IMR-90 (cell line): ENCODE measurements at regions not wholly inside any gene's neighbourhood (a gene's known extent, or its start where the extent isn't known, plus 50 kb on each side); places are given as distances from the start of the nearest gene placed in this dataset.

Experiments
- ATAC-seq: fragments of 200-7000 bp; cut with Tn5 transposase; 2 replicates; pipeline ENCODE4 v1.9.1; 2020; ENCODE audit warnings: low read depth, mild to moderate bottlenecking, moderate library complexity
- BruUV-seq: library from RNA; stranded (reverse); fragments of 400-500 nt; replicated peaks from 2 replicates; lab custom pipeline; 2021; lab: Mats Ljungman, UMichigan
- CTCF ChIA-PET: fragments of 300-600 bp; formaldehyde crosslinking; extraction: SDS; loops from one replicate; lab custom pipeline; 2021; ENCODE audit warnings: antibody characterized with exemption; lab: Yijun Ruan, JAX
- POLR2A ChIA-PET: fragments of 300-600 bp; sonication (Branson Sonifier 250); formaldehyde crosslinking; loops from one replicate; lab custom pipeline; 2022; ENCODE audit warnings: antibody characterized with exemption; ENCODE audit not compliant: unreplicated experiment; lab: Charles Lee
- DNase-seq: peaks from one replicate; pipeline ENCODE4 v3.0.0; 2013
- H2AFZ ChIP-seq: replicated peaks from 2 replicates; pipeline ENCODE3; 2013; ENCODE audit warnings: low read length, mild to moderate bottlenecking; ENCODE audit not compliant: poor library complexity
- H2AK5ac ChIP-seq: 2 replicates; pipeline ENCODE4 v1.6.1; 2013; ENCODE audit warnings: low read depth, low read length, inconsistent platforms
- H2AK9ac ChIP-seq: replicated peaks from 2 replicates; pipeline ENCODE3; 2013; ENCODE audit warnings: mild to moderate bottlenecking, low read depth, low read length, moderate library complexity; ENCODE audit not compliant: poor library complexity
- H2BK120ac ChIP-seq: 2 replicates; pipeline ENCODE4 v1.6.1; 2013; ENCODE audit warnings: low read depth, low read length, inconsistent platforms
- H2BK15ac ChIP-seq: 3 replicates; pipeline ENCODE4 v1.6.1; 2013; ENCODE audit warnings: low read depth, low read length, inconsistent platforms
- H2BK20ac ChIP-seq: 2 replicates; pipeline ENCODE4 v1.6.1; 2013; ENCODE audit warnings: low read depth, mild to moderate bottlenecking, inconsistent platforms, low read length, moderate library complexity
- H2BK5ac ChIP-seq: 2 replicates; pipeline ENCODE4 v1.6.1; 2013; ENCODE audit warnings: mild to moderate bottlenecking, low read depth, low read length, inconsistent platforms; ENCODE audit not compliant: poor library complexity, severe bottlenecking
- H3K14ac ChIP-seq: replicated peaks from 2 replicates; pipeline ENCODE4 v1.6.1; 2013; ENCODE audit warnings: low read depth, low read length, inconsistent platforms
- H3K18ac ChIP-seq: 2 replicates; pipeline ENCODE4 v1.6.1; 2013; ENCODE audit warnings: low read depth, low read length, control low read depth
- H3K23ac ChIP-seq: 2 replicates; pipeline ENCODE4 v1.6.1; 2013; ENCODE audit warnings: low read depth, low read length, inconsistent platforms
- H3K27ac ChIP-seq: 2 replicates; pipeline ENCODE4 v1.5.1; 2013; ENCODE audit warnings: mild to moderate bottlenecking, control low read depth, low read length; ENCODE audit not compliant: insufficient read depth
- H3K27me3 ChIP-seq: 2 replicates; pipeline ENCODE4 v1.6.1; 2013; ENCODE audit warnings: low read length; ENCODE audit not compliant: control insufficient read depth, insufficient read depth
- H3K36me3 ChIP-seq: 2 replicates; pipeline ENCODE4 v1.6.1; 2013; ENCODE audit warnings: low read length, mixed read lengths; ENCODE audit not compliant: control insufficient read depth, insufficient read depth
- H3K4ac ChIP-seq: 2 replicates; pipeline ENCODE4 v1.6.1; 2013; ENCODE audit warnings: low read depth, low read length, inconsistent platforms
- H3K4me1 ChIP-seq: 2 replicates; pipeline ENCODE4 v1.6.1; 2013; ENCODE audit warnings: low read length, mixed read lengths; ENCODE audit not compliant: control insufficient read depth, insufficient read depth
- H3K4me2 ChIP-seq: 2 replicates; pipeline ENCODE4 v1.6.1; 2013; ENCODE audit warnings: low read depth, mild to moderate bottlenecking, control low read depth, low read length, moderate library complexity
- H3K4me3 ChIP-seq: 2 replicates; pipeline ENCODE4 v1.5.1; 2013; ENCODE audit warnings: low read depth, mild to moderate bottlenecking, control low read depth, low read length, moderate library complexity; ENCODE audit not compliant: insufficient read depth
- H3K56ac ChIP-seq: 2 replicates; pipeline ENCODE4 v1.6.1; 2013; ENCODE audit warnings: low read length, inconsistent platforms; ENCODE audit not compliant: insufficient read depth; ENCODE audit errors: extremely low read depth
- H3K79me1 ChIP-seq, 2 experiments: 2 replicates each; pipeline ENCODE4 v1.6.1; 2013; ENCODE audit warnings: low read length in 2 of 2, inconsistent platforms in 1 of 2, low read depth in 1 of 2
- H3K9ac ChIP-seq: 2 replicates; pipeline ENCODE4 v1.6.1; 2013; ENCODE audit warnings: low read depth, low read length, control low read depth
- H3K9me1 ChIP-seq: 2 replicates; pipeline ENCODE4 v1.6.1; 2013; ENCODE audit warnings: low read length, inconsistent platforms; ENCODE audit not compliant: insufficient read depth
- H3K9me3 ChIP-seq: 2 replicates; pipeline ENCODE4 v1.6.1; 2013; ENCODE audit warnings: low read length; ENCODE audit not compliant: control insufficient read depth, insufficient read depth
- H4K20me1 ChIP-seq: 2 replicates; pipeline ENCODE4 v1.6.1; 2013; ENCODE audit warnings: low read length, inconsistent platforms; ENCODE audit not compliant: insufficient read depth
- H4K5ac ChIP-seq: 2 replicates; pipeline ENCODE4 v1.6.1; 2013; ENCODE audit warnings: mild to moderate bottlenecking, low read depth, low read length, control low read depth
- H4K8ac ChIP-seq, 2 experiments: 2 replicates each; pipeline ENCODE4 v1.6.1; 2013; ENCODE audit warnings: low read depth in 2 of 2, low read length in 2 of 2, control low read depth in 1 of 2, inconsistent platforms in 1 of 2
- H4K91ac ChIP-seq: 2 replicates; pipeline ENCODE4 v1.6.1; 2013; ENCODE audit warnings: low read depth, low read length, inconsistent platforms; ENCODE audit not compliant: insufficient read depth
- BHLHE40 ChIP-seq: fragments of 150-350 bp; IDR thresholded peaks from 2 replicates; pipeline ENCODE4 v1.6.1; 2016; ENCODE audit warnings: mild to moderate bottlenecking, low read depth, low read length
- CEBPB ChIP-seq: IDR thresholded peaks from 2 replicates; pipeline ENCODE4 v1.6.1; 2012; ENCODE audit warnings: low read depth, low read length, improper control_type of control experiment
- CHD1 ChIP-seq: IDR thresholded peaks from 2 replicates; pipeline ENCODE4 v1.6.1; 2012; ENCODE audit warnings: low read depth, low read length, improper control_type of control experiment
- CTCF ChIP-seq: conservative IDR thresholded peaks from 2 replicates; pipeline ENCODE4 v1.5.1; 2012; ENCODE audit warnings: mild to moderate bottlenecking, low read depth, low read length, improper control_type of control experiment
- ELK1 ChIP-seq: fragments of 150-350 bp; IDR thresholded peaks from 2 replicates; pipeline ENCODE4 v1.6.1; 2016; ENCODE audit warnings: low read depth, mild to moderate bottlenecking, low read length, moderate library complexity, borderline replicate concordance
- MAZ ChIP-seq: IDR thresholded peaks from 2 replicates; pipeline ENCODE4 v1.6.1; 2012; ENCODE audit warnings: low read depth, mild to moderate bottlenecking, low read length, improper control_type of control experiment, moderate library complexity, borderline replicate concordance
- NFE2L2 ChIP-seq: fragments of 150-350 bp; IDR thresholded peaks from 2 replicates; pipeline ENCODE4 v1.6.1; 2016; ENCODE audit warnings: low read depth, mild to moderate bottlenecking, low read length
- POLR2A ChIP-seq: IDR thresholded peaks from 2 replicates; pipeline ENCODE4 v1.6.1; 2012; ENCODE audit warnings: mild to moderate bottlenecking, low read depth, low read length
- WGBS, 2 experiments: methylation state at CpG; one replicate each; pipeline versions ENCODE4 v1.1.5 to v1.1.7; 2013; ENCODE audit warnings: missing lambda C conversion rate in 2 of 2; ENCODE audit not compliant: insufficient read length in 1 of 2; ENCODE audit errors: extremely low coverage in 2 of 2; 5-methylcytosine and 5-hydroxymethylcytosine counted together
- dilution Hi-C: fragments of 300-500 bp; cut with HindIII; formaldehyde crosslinking; loops from one replicate; pipeline ENCODE4 v1.14.3; 2018; ENCODE audit warnings: low sequenced_read_pairs; ENCODE audit not compliant: unreplicated experiment
- in situ Hi-C: fragments of 300-500 bp; cut with MboI; formaldehyde crosslinking; loops from 3 replicates; pipeline ENCODE4 v1.14.3; 2019; ENCODE audit warnings: low sequenced_read_pairs, inconsistent platforms, mixed read lengths
- intact Hi-C: fragments of 100-400 bp; cut with micrococcal nuclease; formaldehyde crosslinking; loops from 2 replicates; pipeline ENCODE4 v1.10.0; 2022

- H3K4ac ChIP-seq = no peak overlapping the region
- no peak overlapping the region for H3K9ac ChIP-seq
- CTCF ChIA-PET = interaction anchor here (0.6 kb wide), 1 partner anchor 641 kb away, joined by 3 read pairs; no protein-coding TSS in a partner anchor
- H3K18ac ChIP-seq = no peak overlapping the region
- DNase-seq (no peak), ATAC-seq (no peak)
- no peak overlapping the region for H2BK15ac ChIP-seq
- TF ChIP-seq CEBPB (no peak), MAZ (no peak), POLR2A (no peak), CHD1 (no peak), NFE2L2 (no peak), ELK1 (no peak), BHLHE40 (no peak), CTCF (no peak)
- WGBS, 2 experiments = no CpG with 5 or more reads among the region's 1 CpG
- H4K5ac ChIP-seq = no peak overlapping the region
- H2BK20ac ChIP-seq = no peak overlapping the region
- no peak overlapping the region for H3K23ac ChIP-seq
- no TSS peak for BruUV-seq
- H3K36me3 ChIP-seq = no peaks in the 10 kb centered on the region
- no peaks in the 10 kb centered on the region for H3K9me3 ChIP-seq
- no peaks in the 10 kb centered on the region for H3K27me3 ChIP-seq
- no peak overlapping the region for H4K91ac ChIP-seq
- intact Hi-C loops (no loop called here), dilution Hi-C loops (no loop called here), in situ Hi-C loops (no loop called here)
- H3K79me1 ChIP-seq = no peaks in the 10 kb centered on the region
- H2AK5ac ChIP-seq = no peak overlapping the region
- H4K20me1 ChIP-seq = no peaks in the 10 kb centered on the region
- H2AFZ ChIP-seq = no peak overlapping the region
- no peak overlapping the region for H3K27ac ChIP-seq
- H4K8ac ChIP-seq = no peak overlapping the region
- H3K56ac ChIP-seq = no peak overlapping the region
- H3K4me3 ChIP-seq = no peak overlapping the region
- no peaks in the 10 kb centered on the region for H3K4me1 ChIP-seq
- no peak overlapping the region for H2BK120ac ChIP-seq
- no peak overlapping the region for H3K4me2 ChIP-seq
- POLR2A ChIA-PET = no interaction called here
- no peaks in the 10 kb centered on the region for H3K9me1 ChIP-seq
- H3K14ac ChIP-seq = no peak overlapping the region
- no peak overlapping the region for H2BK5ac ChIP-seq
- H2AK9ac ChIP-seq = no peak overlapping the region
These were observed 357.7 kb downstream of the NYAP2 start for GRCh38 chr2:225757248-225757647.
